ENCODE measurements at regions not wholly inside any gene's neighbourhood (a gene's known extent, or its start where the extent isn't known, plus 50 kb on each side); places are given as distances from the start of the nearest gene placed in this dataset.

DNA sequence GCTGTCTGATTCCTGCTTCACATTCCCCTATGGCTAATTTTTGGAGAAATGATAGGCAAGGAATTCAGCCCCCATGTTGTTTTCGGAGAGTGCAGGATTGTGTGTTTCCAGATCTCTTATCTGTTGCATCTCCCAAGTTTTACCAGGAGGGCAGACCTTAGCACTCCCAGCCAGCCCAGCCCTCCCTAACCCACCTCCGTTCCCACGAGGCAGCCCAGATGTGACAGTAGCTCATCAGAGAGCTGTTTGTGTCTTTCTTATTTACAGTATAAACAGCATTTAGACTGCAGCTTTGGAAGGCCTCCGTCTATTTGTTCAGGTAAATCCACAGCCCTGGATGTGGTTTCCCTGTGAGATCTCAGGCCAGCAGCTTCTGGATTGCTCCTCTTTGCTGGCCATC, 91.6 kb downstream of the THNSL2 start:
- 44% methylated on average over 4 of the region's 4 CpGs for WGBS
- no peak overlapping the region for H3K27ac ChIP-seq (ENCODE audit: low read depth)
- no peak overlapping the region for H3K4me3 ChIP-seq (ENCODE audit: low read depth, low read length)
- DNase-seq (ENCODE audit: extremely low spot score): no peak
- H3K36me3 ChIP-seq (ENCODE audit: insufficient read depth): no peaks in the 10 kb centered on the region
- no peaks in the 10 kb centered on the region for H3K4me1 ChIP-seq (ENCODE audit: insufficient read depth)

GRCh38 chr2:88258208-88258607, 88.1 kb downstream of the THNSL2 start:
- H3K27ac ChIP-seq (ENCODE audit: low read depth): no peak overlapping the region
- H3K36me3 ChIP-seq (ENCODE audit: insufficient read depth): no peaks in the 10 kb centered on the region
- H3K4me3 ChIP-seq (ENCODE audit: low read depth, low read length): no peak overlapping the region
- 61% methylated on average over 2 of the region's 2 CpGs for WGBS
- DNase-seq (ENCODE audit: extremely low spot score): peak; percentile 66
- H3K4me1 ChIP-seq (ENCODE audit: insufficient read depth): no peaks in the 10 kb centered on the region

DNA sequence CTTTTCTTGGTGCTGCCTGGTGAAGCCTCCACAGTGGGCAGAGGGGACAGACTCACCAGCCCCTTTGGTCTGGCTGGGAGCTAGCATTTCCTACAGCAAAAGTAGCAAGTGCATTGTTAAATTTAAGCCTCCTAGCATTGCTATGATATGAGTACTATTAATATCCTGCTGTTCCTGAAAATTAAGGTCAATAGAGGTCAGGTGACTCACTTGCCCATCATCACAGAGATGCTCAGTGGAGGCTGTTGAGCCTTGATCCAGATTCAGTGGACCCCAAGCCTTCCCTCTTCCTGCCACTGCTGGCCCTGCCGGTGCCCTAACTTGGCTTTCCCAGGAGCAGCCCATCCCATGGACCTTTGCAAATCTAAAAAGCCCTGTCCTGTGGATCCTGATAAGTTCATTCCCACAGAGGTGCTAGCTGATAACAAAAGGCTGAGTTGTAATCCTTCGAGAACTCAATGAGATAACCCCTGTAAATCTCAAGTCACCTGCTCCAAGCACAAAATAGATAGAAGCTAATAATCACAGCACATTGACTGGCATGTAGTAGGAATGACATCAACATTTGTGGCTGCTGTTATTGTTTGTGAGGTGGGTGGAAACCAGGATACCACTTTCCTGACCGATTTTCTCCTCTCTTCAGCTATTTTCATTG, 84.4 kb downstream of the THNSL2 start:
- H3K4me3 ChIP-seq (ENCODE audit: low read depth, low read length): no peak overlapping the region
- DNase-seq (ENCODE audit: extremely low spot score): no peak

DNA sequence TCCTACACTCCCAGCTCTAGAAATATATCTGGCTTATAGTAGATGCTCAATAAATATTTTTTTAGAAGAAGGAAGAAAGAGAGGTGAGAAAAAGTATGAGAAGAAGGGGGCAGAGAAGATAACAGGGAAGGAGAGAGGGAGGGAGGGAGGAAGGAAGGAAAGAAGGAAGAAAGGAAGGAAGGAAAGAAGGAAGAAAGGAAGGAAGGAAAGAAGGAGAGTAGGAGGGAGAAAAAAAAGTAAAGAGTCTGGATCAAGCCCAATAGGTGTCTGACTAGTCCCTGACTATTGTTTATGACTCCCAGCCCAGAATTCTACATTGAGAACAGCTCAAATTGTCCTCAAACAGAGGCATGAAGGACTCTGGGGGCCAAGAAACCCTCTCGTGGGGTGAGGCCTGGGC, 83.9 kb downstream of the THNSL2 start:
- no peaks in the 10 kb centered on the region for H3K36me3 ChIP-seq (ENCODE audit: insufficient read depth)
- H3K4me3 ChIP-seq (ENCODE audit: low read depth, low read length): no peak overlapping the region
- no peak for DNase-seq (ENCODE audit: extremely low spot score)
- no peak overlapping the region for H3K27ac ChIP-seq (ENCODE audit: low read depth)
- 71% methylated on average over 1 of the region's 1 CpG for WGBS
- no peaks in the 10 kb centered on the region for H3K4me1 ChIP-seq (ENCODE audit: insufficient read depth)

More for the DNA sequence above, 84.4 kb downstream of the THNSL2 start:
- Histone ChIP-seq H3K4me1 (ENCODE audit: insufficient read depth) (no peaks in the 10 kb centered on the region), H3K27ac (ENCODE audit: low read depth) (no peak overlapping the region), H3K36me3 (ENCODE audit: insufficient read depth) (no peaks in the 10 kb centered on the region)
- WGBS: 70% methylated on average over 3 of the region's 3 CpGs

- DNase-seq (ENCODE audit: extremely low spot score): no peak
- no peak overlapping the region for H3K4me3 ChIP-seq (ENCODE audit: low read depth, low read length)
- H3K36me3 ChIP-seq (ENCODE audit: insufficient read depth): no peaks in the 10 kb centered on the region
- H3K27ac ChIP-seq (ENCODE audit: low read depth): no peak overlapping the region
- no peaks in the 10 kb centered on the region for H3K4me1 ChIP-seq (ENCODE audit: insufficient read depth)
- WGBS: 93% methylated on average over 7 of the region's 7 CpGs
Observed at GRCh38 chr2:88253375-88253774, 83.2 kb downstream of the THNSL2 start.

DNA sequence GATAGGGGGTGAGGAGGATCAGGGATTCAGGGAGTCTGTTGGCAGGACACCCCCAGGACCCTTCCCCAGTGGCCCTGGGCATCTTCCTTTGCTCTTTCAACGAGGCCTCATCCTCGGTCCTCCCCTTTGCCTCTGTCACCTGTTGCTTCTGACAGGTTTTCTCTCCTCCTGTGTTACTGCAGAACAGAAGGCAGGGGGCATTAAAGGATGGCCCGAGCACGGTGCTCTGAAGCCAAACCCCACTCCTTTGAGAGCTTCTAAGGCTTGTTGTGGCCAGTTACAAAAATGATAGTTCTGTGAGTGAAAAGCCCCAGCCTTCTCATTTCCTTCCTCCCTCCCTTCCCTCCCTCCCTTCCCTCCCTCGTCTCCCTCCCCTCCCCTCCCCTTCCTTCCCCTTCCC, 82.5 kb downstream of the THNSL2 start:
- H3K4me1 ChIP-seq (ENCODE audit: insufficient read depth): no peaks in the 10 kb centered on the region
- no peak overlapping the region for H3K4me3 ChIP-seq (ENCODE audit: low read depth, low read length)
- no peak for DNase-seq (ENCODE audit: extremely low spot score)
- 33% methylated on average over 5 of the region's 5 CpGs for WGBS
- H3K27ac ChIP-seq (ENCODE audit: low read depth): no peak overlapping the region
- no peaks in the 10 kb centered on the region for H3K36me3 ChIP-seq (ENCODE audit: insufficient read depth)

- Histone ChIP-seq H3K27ac (ENCODE audit: low read depth) (no peak overlapping the region), H3K4me1 (ENCODE audit: insufficient read depth) (no peaks in the 10 kb centered on the region), H3K4me3 (ENCODE audit: low read depth, low read length) (no peak overlapping the region), H3K36me3 (ENCODE audit: insufficient read depth) (no peaks in the 10 kb centered on the region)
- DNase-seq (ENCODE audit: extremely low spot score): no peak
- WGBS: 67% methylated on average over 3 of the region's 3 CpGs
Observed at GRCh38 chr2:88252111-88252510, 82.0 kb downstream of the THNSL2 start.

DNA sequence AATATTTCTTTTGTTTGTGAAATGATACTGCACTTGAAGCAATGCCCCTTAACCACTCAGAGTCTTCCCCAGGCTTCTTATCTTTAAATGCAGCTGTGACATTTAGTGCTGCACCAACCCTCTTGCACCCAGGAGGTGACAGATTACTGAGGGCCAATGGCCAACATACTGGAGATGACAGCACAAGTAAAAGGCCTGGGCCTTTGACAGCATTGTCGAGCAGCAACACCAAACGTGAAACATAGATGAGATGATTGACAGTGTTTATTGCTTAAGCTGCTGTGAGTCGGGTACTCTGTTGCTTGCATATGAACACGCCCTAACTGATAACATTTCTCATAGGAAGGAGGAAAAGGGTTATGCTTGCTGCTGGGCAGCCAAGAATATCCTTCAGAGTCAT, 80.3 kb downstream of the THNSL2 start:
- Histone ChIP-seq H3K4me3 (ENCODE audit: low read depth, low read length) (no peak overlapping the region), H3K27ac (ENCODE audit: low read depth) (no peak overlapping the region), H3K4me1 (ENCODE audit: insufficient read depth) (no peaks in the 10 kb centered on the region), H3K36me3 (ENCODE audit: insufficient read depth) (no peaks in the 10 kb centered on the region)
- DNase-seq (ENCODE audit: extremely low spot score): no peak
- 62% methylated on average over 4 of the region's 4 CpGs for WGBS

GRCh38 chr2:88248280-88248828, 78.2 kb downstream of the THNSL2 start:
- H3K4me1 ChIP-seq (ENCODE audit: insufficient read depth): no peaks in the 10 kb centered on the region
- no peak overlapping the region for H3K27ac ChIP-seq (ENCODE audit: low read depth)
- 71% methylated on average over 5 of the region's 5 CpGs for WGBS
- no peak for DNase-seq (ENCODE audit: extremely low spot score)
- H3K36me3 ChIP-seq (ENCODE audit: insufficient read depth): no peaks in the 10 kb centered on the region
- no peak overlapping the region for H3K4me3 ChIP-seq (ENCODE audit: low read depth, low read length)

GRCh38 chr2:88247531-88247930, 77.4 kb downstream of the THNSL2 start:
- DNase-seq (ENCODE audit: extremely low spot score): no peak
- Histone ChIP-seq H3K4me3 (ENCODE audit: low read depth, low read length) (no peak overlapping the region), H3K36me3 (ENCODE audit: insufficient read depth) (no peaks in the 10 kb centered on the region), H3K4me1 (ENCODE audit: insufficient read depth) (no peaks in the 10 kb centered on the region), H3K27ac (ENCODE audit: low read depth) (no peak overlapping the region)
- 75% methylated on average over 6 of the region's 6 CpGs for WGBS

DNA sequence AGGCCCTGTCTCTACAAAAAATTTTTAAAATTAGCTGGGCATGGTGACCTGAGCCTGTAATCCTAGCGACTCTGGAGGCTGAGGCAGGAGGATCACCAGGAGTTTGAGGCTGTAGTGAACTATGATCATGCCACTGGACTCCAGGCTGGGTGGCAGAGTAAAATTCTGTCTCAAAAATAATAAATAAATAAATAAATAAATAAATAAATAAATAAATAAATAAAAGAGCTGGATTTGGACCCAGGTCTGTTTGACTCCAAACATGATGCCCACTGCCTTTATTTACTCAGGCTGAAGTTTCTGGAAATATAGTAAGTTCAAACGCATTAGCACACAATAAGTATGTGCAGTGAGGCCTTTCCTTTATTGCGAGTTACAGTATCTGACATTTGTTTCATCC, 75.0 kb downstream of the THNSL2 start:
- DNase-seq (ENCODE audit: extremely low spot score): no peak

GRCh38 chr2:88239781-88240180, 69.6 kb downstream of the THNSL2 start:
- no peak for DNase-seq (ENCODE audit: extremely low spot score)
- 81% methylated on average over 11 of the region's 11 CpGs for WGBS
- H3K36me3 ChIP-seq (ENCODE audit: insufficient read depth): no peaks in the 10 kb centered on the region
- H3K4me1 ChIP-seq (ENCODE audit: insufficient read depth): no peaks in the 10 kb centered on the region
- H3K4me3 ChIP-seq (ENCODE audit: low read depth, low read length): no peak overlapping the region
- no peak overlapping the region for H3K27ac ChIP-seq (ENCODE audit: low read depth)

More for the DNA sequence above, 75.0 kb downstream of the THNSL2 start:
- WGBS: 92% methylated on average over 3 of the region's 3 CpGs
- no peak overlapping the region for H3K27ac ChIP-seq (ENCODE audit: low read depth)
- no peak overlapping the region for H3K4me3 ChIP-seq (ENCODE audit: low read depth, low read length)
- H3K4me1 ChIP-seq (ENCODE audit: insufficient read depth): no peaks in the 10 kb centered on the region
- H3K36me3 ChIP-seq (ENCODE audit: insufficient read depth): no peaks in the 10 kb centered on the region

DNA sequence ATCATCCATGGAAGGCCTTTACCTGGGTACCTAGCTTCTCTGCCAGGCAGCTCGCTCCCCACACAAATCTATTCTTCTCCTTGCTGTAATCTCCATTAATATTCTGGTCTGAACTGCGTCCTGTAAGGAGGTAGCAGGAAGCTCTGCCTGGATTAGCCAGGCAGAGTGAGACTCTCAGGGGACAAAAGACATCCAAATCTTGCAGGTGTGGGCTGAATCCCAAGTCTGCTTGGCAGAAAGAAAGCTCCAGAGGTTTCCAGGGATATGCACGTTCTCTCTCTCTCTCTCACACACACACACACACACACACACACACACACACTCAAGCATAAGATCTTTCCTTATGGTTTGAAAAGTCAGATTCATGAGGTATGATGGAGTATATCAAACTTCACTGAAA, 66.5 kb downstream of the THNSL2 start:
- H3K36me3 ChIP-seq (ENCODE audit: insufficient read depth): no peaks in the 10 kb centered on the region
- 56% methylated on average over 3 of the region's 3 CpGs for WGBS
- DNase-seq (ENCODE audit: extremely low spot score): no peak
- H3K4me1 ChIP-seq (ENCODE audit: insufficient read depth): no peaks in the 10 kb centered on the region
- H3K27ac ChIP-seq (ENCODE audit: low read depth): no peak overlapping the region
- H3K4me3 ChIP-seq (ENCODE audit: low read depth, low read length): no peak overlapping the region
